ENCODE measurements at regions not wholly inside any gene's neighbourhood (a gene's known extent, or its start where the extent isn't known, plus 50 kb on each side); places are given as distances from the start of the nearest gene placed in this dataset.

DNA sequence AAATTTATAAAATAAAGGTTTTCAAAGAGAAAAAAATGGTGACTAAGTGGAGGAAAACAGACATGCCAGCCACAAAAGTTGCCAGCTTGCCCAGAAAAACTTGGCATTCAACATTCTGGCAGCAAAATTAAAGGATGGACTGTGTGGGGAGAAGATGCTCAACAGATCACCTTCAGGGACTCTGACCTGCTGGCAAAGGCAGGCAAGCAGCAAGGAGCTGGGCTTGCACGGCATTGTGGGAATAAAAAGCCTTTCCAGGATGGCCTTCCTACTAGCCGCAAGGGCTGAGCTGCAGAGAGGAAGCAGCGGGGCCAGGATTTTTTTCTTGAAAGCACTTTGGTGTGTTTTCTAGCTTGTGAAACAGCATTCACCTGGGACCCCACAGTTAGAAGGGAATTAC, 101.9 kb upstream of the CACNA2D3 start:
- no peak for DNase-seq

DNA sequence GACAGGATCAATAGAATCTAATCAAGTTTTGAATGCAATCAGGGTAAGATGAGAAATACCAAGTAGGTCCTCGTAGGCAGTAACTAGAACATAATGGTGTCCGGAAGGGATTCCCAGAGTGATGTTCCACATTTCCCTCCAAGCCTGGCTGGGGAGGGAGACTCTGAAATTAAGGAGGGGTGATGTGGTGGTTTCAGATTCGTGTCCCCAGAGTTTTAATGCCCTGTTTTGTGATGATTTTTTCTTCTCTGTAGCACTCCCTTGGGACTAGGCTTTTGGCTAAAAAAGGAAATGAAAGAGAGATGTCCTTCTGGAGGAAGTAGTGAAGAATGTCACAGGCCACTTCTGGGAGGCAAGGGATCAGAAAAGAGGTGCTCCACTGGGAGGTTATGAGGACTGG, 108.3 kb upstream of the CACNA2D3 start:
- DNase-seq: no peak

DNA sequence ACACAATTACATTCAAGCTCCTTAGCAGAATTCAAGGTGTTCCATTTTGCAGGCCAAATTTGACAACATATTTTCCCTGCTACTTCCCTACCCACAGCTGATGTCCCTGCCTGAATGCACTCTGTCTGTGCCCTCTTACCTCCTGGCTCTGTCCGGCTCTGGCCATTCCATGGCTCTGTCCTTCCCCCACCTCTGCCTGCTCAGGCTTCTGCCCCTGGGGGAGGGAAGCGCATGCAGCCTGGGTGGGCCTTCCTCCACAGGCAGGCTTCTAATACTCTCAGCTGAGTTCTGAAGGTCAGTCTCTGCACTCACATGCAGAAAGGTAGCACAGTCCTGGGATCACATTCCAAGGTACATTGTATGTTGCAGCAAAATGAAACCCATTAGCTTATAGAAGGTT, 113.6 kb upstream of the CACNA2D3 start:
- no peak for DNase-seq

DNA sequence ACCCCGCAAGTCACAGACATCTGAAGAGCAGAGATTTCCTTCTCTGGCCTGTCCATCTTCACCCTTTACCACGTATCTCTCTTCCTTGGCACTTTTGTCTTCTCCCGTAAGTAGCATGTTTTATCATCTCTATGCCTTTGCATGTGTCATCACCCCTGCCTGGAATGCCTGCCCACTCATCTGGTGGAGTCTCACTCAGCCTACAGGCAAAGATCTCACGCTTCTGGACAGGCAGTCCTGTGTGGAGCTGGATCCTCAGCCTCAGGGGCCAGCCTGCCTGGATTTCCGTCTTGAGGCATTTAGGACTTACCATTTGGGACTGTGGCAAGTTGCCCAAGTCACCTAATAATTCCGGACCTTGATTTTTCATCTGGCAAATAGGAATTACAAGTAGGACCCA, 114.3 kb upstream of the CACNA2D3 start:
- DNase-seq: no peak

DNA sequence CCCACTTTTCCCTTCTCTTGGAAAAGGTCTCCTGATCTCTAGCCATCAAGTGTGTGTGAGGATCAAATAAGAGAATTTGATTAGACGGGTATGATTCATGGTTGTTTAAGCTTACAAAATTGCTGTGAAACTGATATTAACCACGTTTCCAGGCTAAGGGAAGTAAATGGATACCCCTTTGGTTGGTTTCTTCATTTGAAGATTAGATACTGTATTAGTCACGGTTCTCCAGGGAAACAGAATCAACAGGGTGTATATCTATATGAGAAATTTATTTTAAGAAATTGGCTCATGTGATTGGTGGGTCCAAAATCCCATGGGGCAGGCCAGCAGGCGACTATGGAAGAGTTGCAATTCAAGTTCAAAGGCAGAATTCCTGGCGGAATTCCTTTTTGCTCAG, 112.7 kb upstream of the SELENOK start:
- no peak for DNase-seq

DNA sequence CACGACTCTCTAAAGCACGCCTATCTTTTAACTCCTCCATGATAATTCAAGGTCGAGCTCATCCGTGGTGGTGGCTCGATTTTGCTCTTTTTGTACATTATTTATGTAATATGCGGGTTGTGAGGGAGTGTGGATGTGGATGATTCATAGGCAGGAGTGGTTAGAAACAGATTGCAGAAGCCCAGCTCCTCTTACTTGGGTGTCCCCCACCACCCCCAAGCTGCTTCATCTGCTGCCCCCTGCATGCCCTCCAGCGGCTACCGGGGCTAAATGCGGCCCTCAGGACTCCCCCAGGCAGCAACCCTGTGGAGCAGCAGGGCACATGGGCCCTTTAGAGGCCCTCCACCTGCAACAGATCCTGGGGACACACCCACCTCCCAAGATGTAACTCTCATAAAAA, 111.5 kb upstream of the SELENOK start:
- no peak for DNase-seq

DNA sequence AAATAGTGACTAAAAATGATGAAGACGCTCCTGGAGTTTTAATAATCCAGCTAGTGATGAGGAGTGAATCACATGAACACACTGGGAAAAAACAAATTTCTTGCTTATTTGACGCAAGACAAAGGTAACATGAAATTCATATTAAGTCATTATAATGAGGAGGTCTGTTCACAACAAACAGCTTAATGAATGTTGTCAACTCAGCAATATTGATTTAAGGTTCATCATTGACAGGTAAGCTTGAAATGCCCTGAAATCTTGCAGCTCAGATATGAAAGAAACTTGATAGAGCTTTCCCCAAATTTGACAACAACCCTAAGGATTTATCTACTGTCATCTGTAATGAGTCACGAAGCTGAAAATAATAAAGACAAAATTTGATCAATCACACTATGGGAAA, 108.1 kb upstream of the SELENOK start:
- DNase-seq: no peak

DNA sequence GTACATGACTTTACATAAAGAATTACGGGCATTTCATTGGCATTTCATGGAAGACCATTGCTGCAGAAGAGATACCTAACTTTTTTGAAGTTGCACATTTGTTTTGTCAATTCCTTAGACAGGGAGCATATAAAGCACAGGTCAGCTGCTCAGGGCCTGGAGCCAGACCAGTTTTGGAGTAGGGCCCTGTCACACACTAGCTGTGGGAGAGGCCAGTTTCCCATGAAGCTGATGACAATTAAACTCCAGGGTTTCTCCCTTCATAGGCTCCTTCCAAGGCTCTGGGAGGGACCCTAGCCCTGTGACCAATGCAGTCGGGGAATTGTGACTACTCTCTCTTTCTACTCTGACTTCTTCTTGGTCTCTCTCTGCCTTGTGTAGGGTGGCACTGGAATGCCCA, 107.3 kb upstream of the SELENOK start:
- DNase-seq: no peak

DNA sequence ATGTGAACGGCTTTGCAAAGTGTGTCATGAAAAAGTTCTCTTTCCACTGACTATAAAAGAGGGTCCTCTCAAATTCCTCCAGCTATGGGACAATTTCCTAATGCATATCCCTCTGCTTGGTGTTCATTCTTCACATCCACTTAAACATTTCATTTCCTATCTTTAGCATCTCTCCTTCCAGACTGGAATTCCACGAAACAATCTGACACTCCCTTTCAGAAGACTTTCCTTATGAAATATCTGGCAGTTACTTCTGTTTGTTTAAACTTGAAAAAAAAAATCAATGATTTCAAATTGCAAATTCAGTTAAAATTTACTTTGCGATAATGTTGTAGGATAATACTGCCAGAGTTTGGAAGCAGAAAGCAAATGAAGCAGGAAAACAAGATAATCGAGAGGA, 105.8 kb upstream of the SELENOK start:
- no peak for DNase-seq

DNA sequence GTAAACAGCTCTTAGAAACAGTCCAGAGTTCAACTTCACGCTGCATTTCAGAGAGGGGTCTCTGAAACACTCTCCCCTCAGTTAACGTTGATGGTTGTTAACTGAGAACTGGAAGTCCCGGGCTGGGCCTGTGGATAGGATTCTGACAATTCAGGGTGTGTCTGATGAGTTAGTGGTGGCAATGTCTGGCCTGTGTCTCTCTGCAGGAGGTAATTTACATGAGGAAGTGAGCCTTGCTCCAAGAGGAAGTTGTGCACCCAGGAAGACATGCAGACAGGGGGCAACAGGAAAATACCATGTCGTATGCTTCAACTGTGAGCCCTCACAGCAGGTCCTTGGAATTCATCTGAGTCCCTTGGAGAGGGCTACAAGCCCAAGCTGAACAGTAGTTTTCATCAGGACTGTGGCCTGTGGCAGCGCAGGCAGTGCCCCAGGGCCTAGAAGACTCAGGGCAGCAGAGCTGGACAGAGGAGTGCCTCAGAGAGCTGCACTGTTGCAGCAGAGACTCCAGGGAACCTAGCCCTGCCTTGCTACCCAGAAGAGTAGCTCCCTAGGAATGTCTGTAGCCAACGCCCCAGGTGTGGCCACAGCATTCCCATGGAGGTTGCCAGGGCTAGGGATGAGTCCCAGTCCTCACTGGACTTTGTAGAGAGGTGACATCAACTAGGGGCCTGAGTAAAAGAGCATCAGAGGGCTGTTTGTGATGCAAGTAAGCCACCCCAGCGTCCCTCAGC, 104.6 kb upstream of the SELENOK start:
- DNase-seq: no peak

DNA sequence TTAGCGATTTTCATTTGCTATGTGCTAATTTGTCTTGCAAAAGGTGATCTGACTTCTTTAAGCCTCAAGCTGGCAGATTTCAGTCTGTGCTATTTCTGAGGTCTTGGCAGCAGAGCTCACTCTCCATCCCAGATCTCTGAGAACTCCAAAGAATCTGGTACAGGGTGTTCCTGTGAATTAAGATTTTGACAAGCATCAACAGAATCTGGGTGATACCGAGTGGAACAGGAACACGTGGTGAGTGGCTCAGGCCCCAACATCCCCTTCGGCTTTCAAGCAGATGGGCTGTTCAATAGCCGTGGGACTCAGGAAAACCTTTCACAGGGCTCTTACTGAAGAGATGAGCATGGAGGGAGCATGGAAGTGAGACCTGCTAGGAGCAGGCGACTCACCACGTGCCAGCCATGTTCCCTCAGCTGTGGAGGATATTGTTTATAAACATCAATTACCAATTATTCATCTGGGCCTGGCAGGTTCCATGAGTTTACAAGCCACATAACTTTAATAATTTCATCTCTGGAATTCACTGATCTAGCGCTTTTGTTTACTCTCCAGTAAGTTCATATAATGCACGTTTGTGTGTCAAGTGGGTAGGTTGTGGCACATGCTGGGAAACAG, 103.4 kb upstream of the SELENOK start:
- no peak for DNase-seq

DNA sequence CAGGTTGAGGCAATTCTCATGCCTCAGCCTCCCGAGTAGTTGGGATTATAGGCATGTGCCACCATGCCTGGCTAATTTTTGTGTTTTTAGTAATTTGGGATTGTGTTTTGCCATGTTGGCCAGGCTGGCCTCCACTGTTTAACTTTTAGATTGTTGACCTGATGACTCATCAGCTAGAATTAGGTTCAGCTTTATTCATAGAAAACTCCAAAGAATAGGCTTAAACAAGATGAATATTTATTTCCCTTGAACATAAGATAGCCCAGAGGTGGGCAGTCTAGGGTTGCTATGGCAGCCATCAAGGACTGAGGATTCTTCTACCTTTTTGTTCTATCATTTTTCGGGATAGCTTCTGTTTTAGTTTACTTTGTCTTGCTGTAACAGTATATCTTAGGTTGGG, 99.6 kb upstream of the SELENOK start:
- peak; percentile 5 for DNase-seq

DNA sequence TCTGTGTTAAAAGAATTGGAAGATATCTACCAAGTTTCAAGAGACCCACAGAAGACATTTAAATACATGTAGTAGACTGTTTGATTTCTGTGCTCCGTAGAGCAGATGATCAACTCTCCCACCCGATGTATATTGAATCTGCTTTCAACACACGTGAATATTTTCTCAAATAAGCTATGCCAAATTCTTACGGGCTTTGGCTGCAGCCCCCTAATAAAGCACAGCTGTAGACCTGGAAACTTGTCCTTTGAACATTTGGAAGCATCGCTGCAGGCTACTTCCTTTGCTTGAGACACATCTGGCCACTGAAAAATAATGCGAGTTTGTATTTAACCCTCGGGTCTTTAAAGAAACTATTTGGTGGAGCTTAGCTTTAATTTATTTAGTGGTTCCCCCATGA, 98.3 kb upstream of the SELENOK start:
- no peak for DNase-seq

DNA sequence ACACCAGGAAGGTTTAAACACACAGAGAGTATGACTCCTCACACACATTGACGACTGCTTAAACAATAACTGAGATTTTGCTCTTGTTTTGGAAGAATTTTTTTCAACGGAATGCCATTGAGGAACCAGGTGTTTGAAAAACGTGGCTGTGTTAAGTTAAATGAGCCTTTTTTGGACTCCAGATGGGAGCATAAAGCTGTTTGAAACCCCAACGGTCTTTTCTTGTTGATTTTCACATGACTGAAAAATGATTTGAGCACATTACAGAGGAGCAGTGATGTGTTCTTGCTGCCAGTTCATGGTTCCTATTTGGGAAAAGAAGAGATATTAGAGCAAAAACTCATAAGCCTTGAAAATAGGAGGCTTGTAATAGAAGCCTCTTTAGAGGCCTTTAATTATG, 97.8 kb upstream of the SELENOK start:
- DNase-seq: no peak

DNA sequence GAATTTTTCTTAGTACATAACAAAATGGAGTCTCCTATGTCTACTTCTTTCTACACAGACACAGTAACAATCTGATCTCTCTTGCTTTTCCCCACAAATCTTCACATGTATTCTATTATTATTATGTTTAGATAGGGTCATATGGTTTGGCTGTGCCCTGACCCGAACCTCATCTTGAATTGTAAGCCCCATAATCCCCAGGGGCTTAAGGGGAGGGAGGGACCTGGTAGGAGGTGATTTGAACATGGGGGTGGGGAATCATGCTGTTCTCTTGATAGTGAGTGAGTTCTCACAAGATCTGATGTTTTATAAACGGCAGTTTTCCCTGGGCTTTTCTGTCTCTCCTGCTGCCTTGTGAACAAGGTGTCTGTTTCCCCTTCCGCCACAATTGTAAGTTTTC, 86.7 kb upstream of the SELENOK start:
- no peak for DNase-seq

DNA sequence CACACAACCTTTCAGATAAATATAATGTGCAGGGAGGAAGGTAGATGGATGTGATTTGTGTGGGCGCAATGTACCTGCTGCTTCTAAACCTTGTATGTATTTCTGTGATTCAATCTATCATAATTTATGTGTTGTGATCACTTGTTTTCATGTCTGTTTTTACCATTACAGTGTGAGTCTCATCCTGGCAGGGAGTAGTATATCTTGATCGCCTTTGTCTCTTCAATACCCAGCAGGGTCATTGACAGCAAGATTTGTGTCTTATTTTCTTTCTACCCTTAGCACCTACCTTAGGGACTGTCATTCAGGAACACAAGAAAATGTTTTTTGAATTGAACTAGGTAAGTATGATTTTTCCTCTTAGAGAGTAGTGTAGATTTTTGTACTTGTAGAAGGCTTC, 83.7 kb upstream of the SELENOK start:
- no peak for DNase-seq

DNA sequence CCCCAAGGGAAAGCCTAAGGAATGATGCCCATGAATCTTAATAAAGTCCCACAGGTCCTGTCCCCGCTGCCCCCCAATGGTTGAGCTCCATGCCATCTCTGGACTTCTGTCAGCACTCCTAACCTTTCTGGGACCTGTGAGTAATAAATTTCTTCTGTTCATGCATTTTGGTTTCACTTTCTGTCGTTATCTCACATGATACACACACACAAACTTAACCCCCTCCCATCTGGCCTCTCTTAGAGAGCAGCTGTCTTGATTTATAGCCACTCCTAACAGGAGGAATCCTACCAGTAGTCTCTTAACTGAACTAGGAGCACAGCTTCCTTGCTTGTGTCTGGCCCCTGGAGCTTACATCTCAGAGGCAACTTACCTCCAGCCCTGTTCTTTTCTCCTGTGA, 82.7 kb upstream of the SELENOK start:
- no peak for DNase-seq

DNA sequence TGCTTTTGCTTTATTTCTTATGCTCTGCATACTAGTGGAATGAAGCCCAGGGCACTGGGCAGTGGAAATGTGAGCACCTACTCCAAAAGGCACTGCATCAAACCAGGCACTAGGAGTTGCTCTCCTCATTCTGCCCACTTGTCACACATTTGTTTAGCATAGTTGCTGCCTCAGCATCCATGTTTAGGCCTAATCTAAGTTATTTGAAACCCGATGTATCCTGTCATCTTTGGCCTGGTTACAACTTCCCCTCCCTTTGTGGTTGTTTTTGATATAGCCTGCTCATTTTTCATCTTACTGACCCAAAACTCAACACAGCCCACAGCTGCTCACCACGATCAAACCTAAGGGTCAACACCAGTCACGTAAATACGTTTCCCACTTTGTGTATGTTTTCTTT, 82.2 kb upstream of the SELENOK start:
- no peak for DNase-seq

DNA sequence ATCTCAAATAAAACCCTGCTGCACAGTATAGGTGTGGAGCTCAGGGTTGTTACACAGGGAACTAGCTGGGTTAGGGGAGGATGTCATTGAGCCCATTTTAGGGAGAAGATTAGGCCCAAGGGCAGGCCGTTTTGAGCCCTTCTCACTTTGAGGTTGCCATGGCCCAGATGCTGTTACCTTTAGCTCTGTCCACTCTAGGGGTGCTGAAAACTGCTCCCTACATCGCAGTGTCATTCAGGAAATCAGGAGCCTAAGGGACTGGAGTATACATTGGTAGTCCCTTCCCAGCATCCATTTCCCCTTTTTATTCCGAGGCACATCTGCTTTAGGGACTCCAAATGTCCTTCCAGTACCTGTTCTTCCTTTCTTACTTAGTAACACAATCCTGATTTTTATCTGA, 79.0 kb upstream of the SELENOK start:
- no peak for DNase-seq

DNA sequence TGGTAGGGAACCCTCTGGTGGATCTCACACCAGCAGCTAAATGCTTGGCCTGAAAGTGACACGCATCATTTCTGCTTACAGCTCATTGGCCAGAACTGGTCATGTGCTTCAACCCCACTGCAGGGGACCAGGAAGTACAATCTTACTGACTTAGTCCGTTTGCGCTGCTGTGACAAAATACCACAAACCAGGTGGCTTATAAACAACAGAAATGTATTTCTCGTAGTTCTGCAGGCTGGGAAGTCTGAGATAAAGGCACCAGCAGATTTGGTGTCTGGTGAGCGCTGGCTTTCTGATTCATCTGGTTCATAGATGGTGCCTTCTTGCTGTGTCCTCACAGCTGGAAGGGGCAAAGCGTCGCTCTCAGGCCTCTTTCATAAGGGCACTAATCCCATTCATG, 77.4 kb upstream of the SELENOK start:
- no peak for DNase-seq

DNA sequence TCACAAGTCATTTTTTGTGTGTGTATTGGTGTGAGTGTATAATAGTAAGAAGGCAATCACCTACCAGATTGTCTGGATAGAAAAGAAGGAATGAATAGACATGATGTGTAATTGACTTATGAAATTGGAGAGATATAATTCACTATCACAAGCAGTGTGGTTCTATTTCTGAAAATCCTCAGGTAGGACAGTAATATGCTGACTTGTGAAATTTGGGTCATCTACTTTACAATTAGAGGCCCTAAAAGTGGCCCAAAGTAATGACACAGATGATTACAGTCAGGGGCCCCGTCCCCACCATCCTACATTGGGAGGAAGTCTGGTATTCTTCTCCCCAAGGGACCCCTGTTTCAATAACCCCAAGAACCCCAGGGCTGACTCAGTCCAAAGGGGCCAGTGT, 73.6 kb upstream of the SELENOK start:
- no peak for DNase-seq

DNA sequence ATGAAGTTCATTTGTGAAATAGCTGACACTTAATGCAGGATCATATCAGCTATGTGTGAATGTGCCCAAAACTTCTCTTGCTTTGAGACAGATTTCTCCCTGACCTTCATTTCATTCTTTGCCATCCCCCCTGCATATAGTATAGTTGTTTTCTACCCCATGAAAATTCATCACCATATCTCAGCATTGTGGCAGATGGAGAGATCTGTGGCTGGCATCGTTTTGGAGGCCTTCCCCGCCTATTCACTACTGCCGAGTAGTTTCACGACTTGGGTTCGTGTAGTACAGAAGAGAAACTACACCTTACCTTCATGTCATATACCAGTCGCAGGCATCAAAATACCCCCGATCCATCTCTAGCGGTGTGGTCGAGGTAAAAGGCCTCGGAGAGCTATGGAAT, 66.2 kb upstream of the SELENOK start:
- no peak for DNase-seq

DNA sequence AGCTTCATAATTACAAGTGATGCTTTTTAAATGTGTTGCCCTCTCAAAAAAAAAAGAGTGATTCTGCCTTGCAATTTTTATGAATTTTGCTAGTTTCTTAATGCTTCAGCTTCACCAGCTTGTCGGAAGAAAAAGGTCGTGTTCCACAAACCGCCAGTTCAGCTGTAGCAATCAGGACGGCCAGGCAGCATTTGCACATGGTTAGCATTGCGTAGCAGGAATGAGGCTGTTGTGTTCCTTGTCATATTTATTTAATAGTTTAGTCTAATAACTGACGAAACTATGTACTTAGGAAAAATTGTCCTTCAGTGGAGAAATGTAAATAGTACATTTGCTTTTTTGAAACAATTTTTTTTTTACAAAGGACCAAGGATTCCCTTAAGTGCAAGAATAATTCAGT, 64.9 kb upstream of the SELENOK start:
- DNase-seq: peak; percentile 59

DNA sequence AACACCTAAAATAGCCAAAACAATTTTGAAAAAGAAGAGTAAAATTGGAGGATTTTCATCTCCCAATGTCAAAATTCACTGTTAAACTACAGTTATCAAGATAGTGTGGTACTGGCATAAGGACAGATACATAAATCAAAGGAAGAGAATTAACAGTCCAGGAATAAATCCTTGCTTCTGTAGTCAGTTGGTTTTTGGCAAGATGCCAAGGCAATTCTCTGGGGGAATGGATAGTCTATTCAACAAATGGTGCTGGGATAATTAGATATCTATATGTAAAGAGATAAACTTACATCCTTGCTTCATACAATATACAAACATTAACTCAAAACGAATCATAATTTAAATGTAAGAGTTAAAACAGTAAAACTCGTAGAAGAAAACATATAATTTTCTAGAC, 57.9 kb upstream of the SELENOK start:
- no peak for DNase-seq

DNA sequence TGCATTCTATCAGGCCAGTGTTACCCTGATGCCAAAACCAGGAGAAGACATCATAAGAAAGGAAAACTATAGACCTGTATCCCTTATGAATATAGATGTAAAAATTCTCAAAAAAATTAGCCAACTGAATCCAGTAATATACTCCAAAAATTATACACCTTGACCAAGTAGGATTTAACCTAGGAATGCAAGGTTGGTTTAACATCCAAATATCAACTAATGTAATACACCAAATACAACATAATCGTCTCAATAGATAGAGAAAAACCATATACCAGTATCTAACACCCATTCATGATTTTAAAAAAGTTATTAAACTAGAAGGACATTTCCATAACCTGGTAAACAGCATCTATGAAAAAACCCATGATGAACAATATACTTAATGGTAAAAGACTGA, 56.5 kb upstream of the SELENOK start:
- DNase-seq: no peak

Data from DMS53 (cell line).